Astrocyte of the spinal cord (primary cell): ENCODE measurements at regions not wholly inside any gene's neighbourhood (a gene's known extent, or its start where the extent isn't known, plus 50 kb on each side); places are given as distances from the start of the nearest gene placed in this dataset.
A peak's percentile ranks its signal among the peaks of the same experiment; 100 is the strongest.
"Not testable (repeated sequence)": the region's sequence is repeated elsewhere in the genome, so short reads cannot be mapped to it uniquely, and the experiment has no call there.

Experiments
- DNase-seq: peaks from one replicate; pipeline ENCODE4 v3.0.0; 2011; ENCODE audit warnings: low read depth, low spot score
- H3K4me3 ChIP-seq: 2 replicates; pipeline ENCODE4 v1.5.1; 2011; ENCODE audit warnings: low read depth, mild to moderate bottlenecking, low read length, moderate library complexity
- in situ Hi-C: cut with HindIII; loops from 2 replicates; pipeline ENCODE4 v1.10.0; 2017; ENCODE audit warnings: low sequenced_read_pairs
- TF ChIP-seq, protein P1 (sequence below): IDR thresholded peaks from 2 replicates; pipeline ENCODE4 v1.5.1; 2012; ENCODE audit warnings: low read depth, mild to moderate bottlenecking, low read length, inconsistent platforms

DNA sequence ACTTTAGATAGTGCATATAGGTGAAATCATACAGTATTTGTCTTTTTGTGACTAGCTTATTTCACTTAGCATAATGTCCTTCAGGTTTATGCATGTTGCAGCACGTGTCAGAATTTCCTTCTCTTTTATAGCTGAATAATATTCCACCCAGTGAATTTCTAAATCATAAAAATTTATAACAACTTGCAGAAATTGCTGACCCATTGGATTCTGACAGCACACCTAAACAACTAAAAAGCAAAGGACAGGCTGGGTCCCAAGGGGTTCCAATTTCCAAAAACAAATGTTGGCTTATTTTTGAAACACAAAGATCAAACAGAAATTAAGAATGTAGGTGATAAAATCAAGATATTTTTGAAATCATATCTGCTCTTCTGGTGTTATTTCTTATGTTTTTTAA, 86.5 kb upstream of the ACKR3 start:
- TF ChIP-seq, protein P1, sequence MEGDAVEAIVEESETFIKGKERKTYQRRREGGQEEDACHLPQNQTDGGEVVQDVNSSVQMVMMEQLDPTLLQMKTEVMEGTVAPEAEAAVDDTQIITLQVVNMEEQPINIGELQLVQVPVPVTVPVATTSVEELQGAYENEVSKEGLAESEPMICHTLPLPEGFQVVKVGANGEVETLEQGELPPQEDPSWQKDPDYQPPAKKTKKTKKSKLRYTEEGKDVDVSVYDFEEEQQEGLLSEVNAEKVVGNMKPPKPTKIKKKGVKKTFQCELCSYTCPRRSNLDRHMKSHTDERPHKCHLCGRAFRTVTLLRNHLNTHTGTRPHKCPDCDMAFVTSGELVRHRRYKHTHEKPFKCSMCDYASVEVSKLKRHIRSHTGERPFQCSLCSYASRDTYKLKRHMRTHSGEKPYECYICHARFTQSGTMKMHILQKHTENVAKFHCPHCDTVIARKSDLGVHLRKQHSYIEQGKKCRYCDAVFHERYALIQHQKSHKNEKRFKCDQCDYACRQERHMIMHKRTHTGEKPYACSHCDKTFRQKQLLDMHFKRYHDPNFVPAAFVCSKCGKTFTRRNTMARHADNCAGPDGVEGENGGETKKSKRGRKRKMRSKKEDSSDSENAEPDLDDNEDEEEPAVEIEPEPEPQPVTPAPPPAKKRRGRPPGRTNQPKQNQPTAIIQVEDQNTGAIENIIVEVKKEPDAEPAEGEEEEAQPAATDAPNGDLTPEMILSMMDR = no peak
- DNase-seq = no peak
- in situ Hi-C loops = no loop called here
- no peak overlapping the region for H3K4me3 ChIP-seq

DNA sequence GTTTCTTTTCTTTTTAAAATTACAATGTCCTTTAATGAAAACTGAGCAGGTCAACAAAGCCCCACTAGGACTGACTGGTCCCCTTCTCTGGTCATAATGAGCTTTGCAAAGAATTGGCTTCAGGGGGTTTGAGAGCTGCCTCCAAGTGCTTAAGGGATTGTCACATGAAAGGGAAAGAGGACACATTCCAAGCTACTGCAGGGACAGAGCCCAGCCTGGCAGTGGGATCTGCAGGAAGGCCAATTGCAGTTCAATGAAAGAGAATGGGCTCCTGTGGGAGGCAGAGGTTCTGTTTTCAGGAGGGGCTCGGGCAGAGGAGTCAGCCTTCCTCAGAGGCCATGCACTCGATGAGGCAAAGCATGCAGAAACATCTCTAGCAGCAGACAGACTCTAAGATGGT, 84.1 kb upstream of the ACKR3 start:
- DNase-seq = no peak
- in situ Hi-C loops = no loop called here

DNA sequence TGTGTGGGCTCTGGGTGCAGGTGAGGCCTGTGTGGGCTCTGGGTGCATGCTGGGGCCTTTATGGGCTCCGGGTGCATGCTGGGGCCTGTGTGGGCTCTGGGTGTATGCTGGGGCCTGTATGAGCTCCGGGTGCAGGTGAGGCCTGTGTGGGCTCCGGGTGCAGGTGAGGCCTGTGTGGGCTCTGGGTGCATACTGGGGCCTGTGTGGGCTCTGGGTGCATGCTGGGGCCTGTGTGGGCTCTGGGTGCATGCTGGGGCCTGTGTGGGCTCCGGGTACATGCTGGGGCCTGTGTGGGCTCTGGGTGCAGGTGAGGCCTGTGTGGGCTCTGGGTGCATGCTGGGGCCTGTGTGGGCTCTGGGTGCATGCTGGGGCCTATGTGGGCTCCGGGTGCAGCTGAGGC, 80.5 kb upstream of the ACKR3 start:
- in situ Hi-C loops, H3K4me3 ChIP-seq, DNase-seq: not testable (repeated sequence)

More for the DNA sequence above, 84.1 kb upstream of the ACKR3 start:
- H3K4me3 ChIP-seq = no peak overlapping the region
- TF ChIP-seq, protein P1 = no peak

DNA sequence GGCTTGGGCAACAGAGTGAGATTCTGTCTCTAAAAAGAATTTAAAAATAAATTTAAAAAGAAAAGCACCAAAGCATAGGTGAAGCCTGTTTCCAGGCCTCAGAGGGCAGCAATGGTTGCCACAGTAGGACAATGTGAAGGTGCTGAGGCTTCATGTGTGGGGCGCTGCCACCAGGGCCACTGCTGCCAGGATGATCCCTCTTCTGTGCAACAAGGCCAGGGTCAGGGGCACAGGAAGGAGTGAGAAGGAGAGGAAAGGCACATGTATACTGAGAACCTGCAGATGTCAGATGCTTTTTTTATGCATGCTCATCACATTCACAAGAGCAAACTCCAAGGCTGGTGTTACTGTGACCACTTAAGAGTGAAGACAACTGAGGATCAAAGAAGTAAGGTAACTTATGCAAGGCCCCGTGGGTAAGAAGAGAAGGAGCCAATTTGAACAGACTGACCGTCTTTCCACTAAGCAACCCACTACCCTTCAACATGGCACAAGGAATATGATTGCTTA, 79.7 kb upstream of the ACKR3 start:
- TF ChIP-seq, protein P1 = no peak
- no peak overlapping the region for H3K4me3 ChIP-seq
- no peak for DNase-seq
- in situ Hi-C loops = no loop called here

- in situ Hi-C loops = no loop called here
- TF ChIP-seq, protein P1 = no peak
- no peak for DNase-seq
- H3K4me3 ChIP-seq = no peak overlapping the region
These were observed 73.3 kb upstream of the ACKR3 start for GRCh38 chr2:236496340-236496739.

DNA sequence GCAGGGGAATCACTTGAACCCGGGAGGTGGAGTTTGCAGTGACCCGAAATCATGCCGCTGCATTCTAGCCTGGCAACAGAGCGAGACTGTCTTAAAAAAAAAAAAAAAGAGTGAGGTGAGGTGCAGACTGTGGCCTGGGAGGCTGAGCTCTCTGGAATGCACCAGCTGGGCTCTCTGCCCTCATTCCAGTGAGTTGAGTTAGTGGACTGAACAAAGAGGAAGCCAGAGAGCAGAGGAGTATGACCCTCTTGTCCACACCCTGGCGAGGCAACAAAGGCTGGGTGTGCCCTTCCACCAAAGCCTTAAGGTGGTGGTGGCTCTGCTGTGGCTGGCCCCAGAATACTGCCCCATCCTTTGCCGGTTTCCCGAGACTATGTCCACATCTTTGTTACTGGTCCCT, 71.3 kb upstream of the ACKR3 start:
- H3K4me3 ChIP-seq = no peak overlapping the region
- TF ChIP-seq, protein P1 = no peak
- in situ Hi-C loops = no loop called here
- peak; percentile 69 for DNase-seq

- H3K4me3 ChIP-seq = no peak overlapping the region
- peak; percentile 13 for DNase-seq
- TF ChIP-seq, protein P1 = no peak
- in situ Hi-C loops = no loop called here
These were observed 69.7 kb upstream of the ACKR3 start for GRCh38 chr2:236499691-236500578.
